ENCODE measurements at regions not wholly inside any gene's neighbourhood (a gene's known extent, or its start where the extent isn't known, plus 50 kb on each side); places are given as distances from the start of the nearest gene placed in this dataset.
"Not testable (repeated sequence)": the region's sequence is repeated elsewhere in the genome, so short reads cannot be mapped to it uniquely, and the experiment has no call there.

DNA sequence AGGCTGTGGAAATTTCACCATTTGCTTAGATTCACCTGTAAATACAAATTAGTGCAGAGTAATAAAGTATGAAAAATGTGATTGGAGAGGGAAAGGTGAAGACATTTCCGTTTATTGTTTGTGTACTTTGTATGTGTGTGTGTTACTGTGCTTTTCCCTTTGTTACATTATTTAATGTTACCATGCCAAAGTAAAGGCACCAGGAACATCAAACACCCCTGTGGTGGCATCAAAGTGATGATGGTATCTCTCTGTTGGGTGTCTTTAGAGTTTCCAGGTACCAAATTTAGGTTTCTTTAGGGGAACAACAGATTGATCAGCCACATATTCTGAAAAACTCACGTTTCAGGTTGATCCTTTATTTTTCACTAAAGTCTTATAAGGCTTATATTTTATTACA is 189.0 kb upstream of the FBXO33 start:
- Histone ChIP-seq H3K4me1 (ENCODE audit: insufficient read depth, low read length) (0 out of 2 replicates have a peak, but pooled peaks cover 4% of the 10 kb centered on the region), H3K27ac (ENCODE audit: low read length) (no peak overlapping the region), H3K4me3 (ENCODE audit: low read length) (no peak overlapping the region), H3K36me3 (ENCODE audit: insufficient read depth, low read depth, low read length) (no peaks in the 10 kb centered on the region), H3K9me3 (ENCODE audit: insufficient read depth, low read depth, low read length) (no peaks in the 10 kb centered on the region), H3K27me3 (ENCODE audit: insufficient read depth, low read length) (no peaks in the 10 kb centered on the region), H3K9ac (ENCODE audit: low read depth, low read length) (no peak overlapping the region)

DNA sequence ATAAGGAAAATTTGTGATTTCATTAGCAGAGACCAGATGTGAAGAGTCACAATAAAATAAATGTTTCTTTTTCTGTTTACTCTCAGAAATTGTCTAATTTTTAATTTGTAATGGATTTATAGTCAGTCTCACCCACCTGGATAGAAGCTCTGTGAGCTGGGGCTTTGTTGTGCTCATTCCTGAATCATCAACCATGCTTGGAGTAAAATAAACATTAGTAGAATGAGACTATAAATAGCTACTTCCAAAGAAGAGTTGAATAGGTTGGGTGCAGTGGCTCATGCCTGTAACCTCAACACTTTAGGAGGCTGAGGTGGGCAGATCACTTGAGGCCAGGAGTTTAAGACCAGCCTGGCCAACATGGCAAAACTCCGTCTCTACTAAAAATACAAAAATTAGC is 185.3 kb upstream of the FBXO33 start:
- H3K27me3 ChIP-seq (ENCODE audit: insufficient read depth, low read length): no peaks in the 10 kb centered on the region
- H3K9me3 ChIP-seq (ENCODE audit: insufficient read depth, low read depth, low read length): no peaks in the 10 kb centered on the region
- H3K27ac ChIP-seq (ENCODE audit: low read length): no peak overlapping the region
- no peaks in the 10 kb centered on the region for H3K36me3 ChIP-seq (ENCODE audit: insufficient read depth, low read depth, low read length)
- H3K4me1 ChIP-seq (ENCODE audit: insufficient read depth, low read length): 0 out of 2 replicates have a peak, but pooled peaks cover 4% of the 10 kb centered on the region
- no peak overlapping the region for H3K4me3 ChIP-seq (ENCODE audit: low read length)
- H3K9ac ChIP-seq (ENCODE audit: low read depth, low read length): no peak overlapping the region

DNA sequence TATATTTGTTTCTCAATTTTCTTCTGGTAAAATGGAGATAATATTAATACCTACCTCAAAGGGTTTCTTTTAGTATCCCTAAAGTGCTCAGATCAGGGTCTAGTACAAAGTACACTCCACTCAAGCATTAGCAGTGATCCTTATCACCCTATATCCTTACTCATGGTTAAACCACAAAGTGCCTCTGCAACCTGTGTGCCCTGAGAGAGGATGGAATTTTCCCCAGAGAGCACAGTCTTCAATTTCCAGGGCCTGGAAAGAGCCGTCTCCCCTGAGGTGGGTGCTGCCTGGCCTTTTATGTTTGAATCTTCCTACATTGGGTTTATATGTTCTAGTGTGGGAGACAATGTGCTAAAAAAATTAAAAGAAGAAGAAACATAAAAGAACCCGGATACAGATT is 183.1 kb upstream of the FBXO33 start:
- Histone ChIP-seq H3K27ac (ENCODE audit: low read length) (no peak overlapping the region), H3K9me3 (ENCODE audit: insufficient read depth, low read depth, low read length) (no peaks in the 10 kb centered on the region), H3K4me3 (ENCODE audit: low read length) (no peak overlapping the region), H3K4me1 (ENCODE audit: insufficient read depth, low read length) (0 out of 2 replicates have a peak, but pooled peaks cover 4% of the 10 kb centered on the region), H3K9ac (ENCODE audit: low read depth, low read length) (no peak overlapping the region), H3K27me3 (ENCODE audit: insufficient read depth, low read length) (no peaks in the 10 kb centered on the region), H3K36me3 (ENCODE audit: insufficient read depth, low read depth, low read length) (no peaks in the 10 kb centered on the region)

DNA sequence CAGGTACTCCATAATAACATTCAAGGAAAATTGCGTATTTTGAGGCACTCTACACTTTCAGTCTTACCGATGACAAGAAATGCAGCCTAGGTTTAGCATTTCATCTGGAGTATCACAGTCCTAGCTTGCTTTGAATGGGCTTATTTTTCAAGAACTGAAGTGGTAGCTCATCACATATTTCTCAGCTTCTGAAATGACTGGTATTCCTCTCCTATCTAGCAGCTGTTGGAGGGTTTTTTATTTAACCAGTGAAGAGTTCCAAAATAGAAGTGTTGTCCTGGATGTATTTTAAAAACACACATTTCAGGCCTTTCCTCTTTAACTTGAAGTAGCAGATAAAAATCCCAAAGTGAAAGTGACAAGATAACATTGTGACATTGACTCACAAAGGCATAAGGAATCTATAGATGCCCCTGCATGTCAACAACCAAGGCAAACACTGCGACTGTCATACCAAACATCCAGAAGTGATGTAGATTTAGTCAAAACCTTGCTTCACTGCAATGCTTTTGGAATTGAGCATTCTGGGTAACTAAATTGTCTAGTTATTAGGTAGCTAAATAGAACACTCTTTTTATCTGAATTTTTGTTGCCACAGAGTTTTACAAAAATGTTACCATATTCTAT is 182.2 kb upstream of the FBXO33 start:
- H3K9ac ChIP-seq (ENCODE audit: low read depth, low read length): no peak overlapping the region
- no peaks in the 10 kb centered on the region for H3K36me3 ChIP-seq (ENCODE audit: insufficient read depth, low read depth, low read length)
- no peaks in the 10 kb centered on the region for H3K9me3 ChIP-seq (ENCODE audit: insufficient read depth, low read depth, low read length)
- H3K4me3 ChIP-seq (ENCODE audit: low read length): no peak overlapping the region
- no peak overlapping the region for H3K27ac ChIP-seq (ENCODE audit: low read length)
- H3K4me1 ChIP-seq (ENCODE audit: insufficient read depth, low read length): 0 out of 2 replicates have a peak, but pooled peaks cover 4% of the 10 kb centered on the region
- no peaks in the 10 kb centered on the region for H3K27me3 ChIP-seq (ENCODE audit: insufficient read depth, low read length)

DNA sequence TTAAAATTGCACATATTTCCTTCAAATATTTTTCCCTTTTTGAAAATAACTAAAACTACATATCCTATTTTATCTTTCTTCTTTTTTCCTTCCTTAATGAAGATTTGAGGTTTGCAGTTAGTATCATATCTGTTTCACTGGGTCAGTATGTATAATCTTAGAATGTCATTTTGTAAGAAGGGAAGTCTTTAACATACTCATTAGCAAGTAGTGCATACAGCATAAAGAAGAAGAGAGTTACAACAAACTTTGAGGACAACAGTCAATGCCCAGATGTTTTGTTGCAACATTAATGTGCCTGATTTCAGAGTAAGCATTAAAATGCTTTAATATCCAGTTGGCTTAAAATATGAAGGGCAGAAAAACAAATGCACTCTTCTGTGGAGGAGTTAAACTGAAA is 176.9 kb upstream of the FBXO33 start:
- no peak overlapping the region for H3K4me3 ChIP-seq (ENCODE audit: low read length)
- H3K27me3 ChIP-seq (ENCODE audit: insufficient read depth, low read length): no peaks in the 10 kb centered on the region
- H3K36me3 ChIP-seq (ENCODE audit: insufficient read depth, low read depth, low read length): no peaks in the 10 kb centered on the region
- H3K27ac ChIP-seq (ENCODE audit: low read length): no peak overlapping the region
- H3K9ac ChIP-seq (ENCODE audit: low read depth, low read length): no peak overlapping the region
- no peaks in the 10 kb centered on the region for H3K4me1 ChIP-seq (ENCODE audit: insufficient read depth, low read length)
- no peaks in the 10 kb centered on the region for H3K9me3 ChIP-seq (ENCODE audit: insufficient read depth, low read depth, low read length)

DNA sequence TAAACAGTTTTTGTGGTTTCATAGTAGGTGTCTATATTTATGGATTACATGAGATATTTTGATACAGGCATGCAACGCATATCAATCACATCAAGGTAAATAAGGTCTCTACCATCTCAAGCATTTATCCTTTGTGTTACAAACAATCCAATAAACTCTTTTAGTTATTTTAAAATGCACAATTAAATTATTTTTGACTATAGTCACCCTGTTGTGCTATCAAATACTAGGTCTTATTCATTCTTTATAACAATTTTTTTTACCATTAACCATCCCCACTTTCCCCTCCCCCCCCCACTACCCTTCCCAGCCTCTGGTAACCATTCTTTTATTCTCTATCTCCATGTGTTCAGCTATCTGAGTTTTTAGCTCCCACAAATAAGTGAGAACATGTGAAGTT is 175.7 kb upstream of the FBXO33 start:
- H3K9me3 ChIP-seq (ENCODE audit: insufficient read depth, low read depth, low read length): no peaks in the 10 kb centered on the region
- H3K36me3 ChIP-seq (ENCODE audit: insufficient read depth, low read depth, low read length): no peaks in the 10 kb centered on the region
- H3K9ac ChIP-seq (ENCODE audit: low read depth, low read length): no peak overlapping the region
- no peak overlapping the region for H3K27ac ChIP-seq (ENCODE audit: low read length)
- H3K4me3 ChIP-seq (ENCODE audit: low read length): no peak overlapping the region
- H3K4me1 ChIP-seq (ENCODE audit: insufficient read depth, low read length): no peaks in the 10 kb centered on the region
- no peaks in the 10 kb centered on the region for H3K27me3 ChIP-seq (ENCODE audit: insufficient read depth, low read length)

DNA sequence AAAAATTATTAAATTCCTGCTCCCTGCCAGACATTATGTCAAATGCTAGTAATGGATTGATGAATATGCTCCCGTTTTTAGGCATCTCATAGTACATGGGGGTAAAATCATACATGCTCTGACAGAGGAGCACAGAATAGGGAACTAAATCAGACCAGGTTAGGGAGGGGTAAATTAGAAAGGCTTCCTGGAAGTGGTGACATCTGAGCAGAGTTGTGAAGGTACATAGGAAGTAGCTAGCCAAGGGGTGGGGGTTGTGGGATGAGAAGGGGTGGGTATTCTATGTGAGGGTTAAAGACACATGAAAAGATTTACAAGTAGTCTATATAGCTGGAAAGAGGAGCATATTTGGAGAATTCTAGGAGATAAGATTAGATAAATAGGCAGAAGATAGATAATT is 171.7 kb upstream of the FBXO33 start:
- H3K4me1 ChIP-seq (ENCODE audit: insufficient read depth, low read length): no peaks in the 10 kb centered on the region
- H3K27me3 ChIP-seq (ENCODE audit: insufficient read depth, low read length): no peaks in the 10 kb centered on the region
- no peaks in the 10 kb centered on the region for H3K36me3 ChIP-seq (ENCODE audit: insufficient read depth, low read depth, low read length)
- H3K27ac ChIP-seq (ENCODE audit: low read length): no peak overlapping the region
- H3K9ac ChIP-seq (ENCODE audit: low read depth, low read length): no peak overlapping the region
- no peak overlapping the region for H3K4me3 ChIP-seq (ENCODE audit: low read length)
- no peaks in the 10 kb centered on the region for H3K9me3 ChIP-seq (ENCODE audit: insufficient read depth, low read depth, low read length)

DNA sequence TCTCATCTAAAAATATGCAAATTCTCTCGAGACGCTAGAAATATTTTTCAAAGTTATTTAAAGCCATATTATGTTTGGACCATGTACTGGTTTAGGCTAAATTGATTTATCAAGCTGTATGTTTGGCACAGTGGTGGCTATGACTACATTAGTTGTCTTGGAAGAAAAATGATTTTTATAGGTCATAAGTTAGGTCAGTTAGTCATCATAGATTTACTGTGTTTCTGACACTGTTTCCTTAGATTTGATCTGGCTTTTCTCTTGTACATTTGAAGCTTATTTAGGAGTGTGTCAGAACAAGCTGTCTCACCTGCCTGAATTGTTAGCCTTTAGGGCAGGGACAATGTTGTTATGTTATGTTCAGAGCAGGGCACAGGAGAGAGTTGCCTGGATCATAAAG is 161.1 kb upstream of the FBXO33 start:
- no peak overlapping the region for H3K4me3 ChIP-seq (ENCODE audit: low read length)
- no peaks in the 10 kb centered on the region for H3K4me1 ChIP-seq (ENCODE audit: insufficient read depth, low read length)
- peaks cover 3% of the 10 kb centered on the region for H3K9me3 ChIP-seq (ENCODE audit: insufficient read depth, low read depth, low read length)
- no peak overlapping the region for H3K9ac ChIP-seq (ENCODE audit: low read depth, low read length)
- H3K27me3 ChIP-seq (ENCODE audit: insufficient read depth, low read length): no peaks in the 10 kb centered on the region
- no peak overlapping the region for H3K27ac ChIP-seq (ENCODE audit: low read length)
- H3K36me3 ChIP-seq (ENCODE audit: insufficient read depth, low read depth, low read length): no peaks in the 10 kb centered on the region

DNA sequence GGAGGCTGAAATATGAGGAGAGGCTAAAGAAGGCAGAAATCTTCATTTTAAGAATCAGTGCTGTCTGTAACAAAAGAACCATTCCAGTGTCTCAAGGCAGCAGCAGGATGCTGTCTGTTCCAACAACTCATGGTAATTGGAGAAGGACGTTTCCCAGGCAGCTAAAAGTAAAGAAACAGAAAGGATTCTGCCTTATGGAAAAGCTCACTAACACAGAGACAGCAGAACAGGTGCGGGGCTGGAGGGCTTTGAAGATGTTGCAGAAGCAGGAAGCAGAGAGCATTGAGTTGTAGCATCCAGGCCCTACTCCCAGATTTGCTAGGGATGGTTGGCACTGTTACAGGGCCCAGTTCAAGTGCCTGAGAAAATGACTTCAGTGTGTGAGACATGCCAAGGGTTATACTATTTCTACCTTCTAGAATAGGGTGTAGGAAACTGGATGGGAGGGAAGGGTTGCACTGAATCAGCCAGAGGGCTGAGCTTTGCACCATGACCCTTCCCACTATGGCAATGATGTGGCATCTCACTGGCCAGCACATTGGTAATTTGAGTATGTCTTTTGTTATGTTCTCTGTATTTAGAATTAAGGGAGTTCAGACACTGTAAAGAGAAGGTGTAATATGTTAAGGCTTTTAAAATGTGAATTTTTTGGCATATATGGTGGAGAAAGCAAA is 160.0 kb upstream of the FBXO33 start:
- Histone ChIP-seq H3K4me1 (ENCODE audit: insufficient read depth, low read length) (no peaks in the 10 kb centered on the region), H3K27ac (ENCODE audit: low read length) (no peak overlapping the region), H3K9me3 (ENCODE audit: insufficient read depth, low read depth, low read length) (peaks cover 3% of the 10 kb centered on the region), H3K9ac (ENCODE audit: low read depth, low read length) (no peak overlapping the region), H3K27me3 (ENCODE audit: insufficient read depth, low read length) (no peaks in the 10 kb centered on the region), H3K4me3 (ENCODE audit: low read length) (no peak overlapping the region), H3K36me3 (ENCODE audit: insufficient read depth, low read depth, low read length) (no peaks in the 10 kb centered on the region)

DNA sequence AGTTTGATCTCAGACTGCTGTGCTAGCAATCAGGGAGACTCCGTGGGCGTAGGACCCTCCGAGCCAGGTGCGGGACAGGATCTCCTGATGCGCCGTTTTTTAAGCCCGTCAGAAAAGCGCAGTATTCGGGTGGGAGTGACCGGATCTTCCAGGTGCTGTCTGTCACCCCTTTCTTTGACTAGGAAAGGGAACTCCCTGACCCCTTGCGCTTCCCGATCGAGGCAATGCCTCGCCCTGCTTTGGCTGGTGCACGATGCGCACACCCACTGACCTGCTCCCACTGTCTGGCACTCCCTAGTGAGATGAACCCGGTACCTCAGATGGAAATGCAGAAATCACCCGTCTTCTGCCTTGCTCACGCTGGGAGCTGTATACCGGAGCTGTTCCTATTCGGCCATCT is 157.6 kb upstream of the FBXO33 start:
- H3K4me1 ChIP-seq (ENCODE audit: insufficient read depth, low read length); H3K27ac ChIP-seq (ENCODE audit: low read length); H3K4me3 ChIP-seq (ENCODE audit: low read length); H3K9ac ChIP-seq (ENCODE audit: low read depth, low read length); H3K27me3 ChIP-seq (ENCODE audit: insufficient read depth, low read length); H3K9me3 ChIP-seq (ENCODE audit: insufficient read depth, low read depth, low read length); H3K36me3 ChIP-seq (ENCODE audit: insufficient read depth, low read depth, low read length): not testable (repeated sequence)

DNA sequence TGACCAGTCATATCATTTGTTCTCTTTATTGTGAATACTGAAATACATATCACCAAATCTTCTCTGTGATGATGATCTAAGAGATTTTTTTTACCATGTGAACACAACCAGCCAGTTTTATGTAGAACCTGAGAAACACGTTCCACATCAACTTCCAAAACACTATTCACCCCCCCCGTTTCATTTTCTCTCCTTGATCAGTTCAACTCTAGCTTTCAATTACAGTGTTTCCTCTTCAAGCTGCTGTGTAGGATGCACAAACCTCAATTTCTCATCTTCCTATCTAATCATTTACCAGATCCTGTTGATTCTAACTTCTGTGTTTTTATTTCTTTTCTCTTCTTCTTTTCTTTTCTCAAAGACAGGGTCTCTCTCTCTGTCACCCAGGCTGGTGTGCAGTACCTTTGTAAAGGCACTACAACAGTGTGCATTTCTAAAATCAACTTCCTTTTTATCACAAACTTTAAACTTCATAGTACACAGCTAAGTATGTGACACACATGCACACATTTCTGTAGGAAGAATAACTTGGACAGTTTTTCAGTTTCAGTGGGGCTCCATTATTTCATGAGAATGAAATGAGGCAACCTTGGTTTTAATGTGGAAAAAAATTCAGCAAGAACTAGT is 149.9 kb upstream of the FBXO33 start:
- H3K27ac ChIP-seq (ENCODE audit: low read length): no peak overlapping the region
- no peaks in the 10 kb centered on the region for H3K4me1 ChIP-seq (ENCODE audit: insufficient read depth, low read length)
- no peak overlapping the region for H3K9ac ChIP-seq (ENCODE audit: low read depth, low read length)
- no peaks in the 10 kb centered on the region for H3K27me3 ChIP-seq (ENCODE audit: insufficient read depth, low read length)
- no peaks in the 10 kb centered on the region for H3K9me3 ChIP-seq (ENCODE audit: insufficient read depth, low read depth, low read length)
- no peaks in the 10 kb centered on the region for H3K36me3 ChIP-seq (ENCODE audit: insufficient read depth, low read depth, low read length)
- no peak overlapping the region for H3K4me3 ChIP-seq (ENCODE audit: low read length)

DNA sequence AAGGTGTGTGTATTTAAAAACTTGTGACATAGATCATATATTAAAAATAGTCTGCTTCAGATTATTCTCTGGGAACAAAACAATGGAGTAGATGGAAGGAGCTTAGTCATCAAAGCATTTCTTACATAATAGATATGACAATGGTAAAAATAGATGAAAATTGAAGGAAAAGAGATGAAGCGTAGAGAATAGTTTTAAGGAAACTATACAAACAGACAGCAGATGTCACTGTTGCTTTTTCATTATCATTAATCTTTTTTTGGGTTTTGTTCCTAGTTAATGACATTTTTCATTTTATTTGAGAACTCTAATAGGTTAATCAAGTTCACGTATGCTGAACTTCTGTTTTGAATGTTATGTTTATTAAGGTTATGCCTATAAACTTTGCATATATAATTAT is 149.2 kb upstream of the FBXO33 start:
- H3K4me3 ChIP-seq (ENCODE audit: low read length): no peak overlapping the region
- H3K4me1 ChIP-seq (ENCODE audit: insufficient read depth, low read length): no peaks in the 10 kb centered on the region
- no peaks in the 10 kb centered on the region for H3K9me3 ChIP-seq (ENCODE audit: insufficient read depth, low read depth, low read length)
- no peak overlapping the region for H3K9ac ChIP-seq (ENCODE audit: low read depth, low read length)
- H3K27ac ChIP-seq (ENCODE audit: low read length): no peak overlapping the region
- H3K36me3 ChIP-seq (ENCODE audit: insufficient read depth, low read depth, low read length): no peaks in the 10 kb centered on the region
- H3K27me3 ChIP-seq (ENCODE audit: insufficient read depth, low read length): no peaks in the 10 kb centered on the region
